ENCODE measurements at regions not wholly inside any gene's neighbourhood (a gene's known extent, or its start where the extent isn't known, plus 50 kb on each side); places are given as distances from the start of the nearest gene placed in this dataset.
"Not testable (repeated sequence)": the region's sequence is repeated elsewhere in the genome, so short reads cannot be mapped to it uniquely, and the experiment has no call there.

DNA sequence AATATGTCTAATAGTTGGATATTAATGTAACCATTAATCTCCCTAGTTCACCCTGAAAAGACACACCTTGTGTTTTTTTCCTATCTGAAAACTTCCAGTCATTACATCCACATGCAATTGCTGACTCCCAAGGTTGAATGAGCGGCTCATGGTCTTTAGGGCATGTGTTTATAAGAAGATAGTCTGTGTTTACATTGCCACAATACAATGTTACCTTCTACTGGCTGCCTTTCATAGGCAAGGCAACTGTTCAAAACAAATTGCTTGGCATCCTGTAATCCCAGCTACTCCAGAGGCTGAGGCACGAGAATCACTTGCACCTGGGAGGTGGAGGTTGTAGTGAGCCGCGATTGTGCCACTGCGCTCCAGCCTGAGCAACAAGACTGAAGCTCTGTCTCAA lies 52.6 kb upstream of the GPCPD1 start:
- no peak for DNase-seq (ENCODE audit: low spot score)
- in situ Hi-C loops (cut with HindIII; ENCODE audit: low sequenced_read_pairs) = no loop called here

GRCh38 chr20:5662769-5663168 lies 52.0 kb upstream of the GPCPD1 start:
- peak; percentile 35 for DNase-seq (ENCODE audit: low spot score)
- in situ Hi-C loops (cut with HindIII; ENCODE audit: low sequenced_read_pairs) = no loop called here

DNA sequence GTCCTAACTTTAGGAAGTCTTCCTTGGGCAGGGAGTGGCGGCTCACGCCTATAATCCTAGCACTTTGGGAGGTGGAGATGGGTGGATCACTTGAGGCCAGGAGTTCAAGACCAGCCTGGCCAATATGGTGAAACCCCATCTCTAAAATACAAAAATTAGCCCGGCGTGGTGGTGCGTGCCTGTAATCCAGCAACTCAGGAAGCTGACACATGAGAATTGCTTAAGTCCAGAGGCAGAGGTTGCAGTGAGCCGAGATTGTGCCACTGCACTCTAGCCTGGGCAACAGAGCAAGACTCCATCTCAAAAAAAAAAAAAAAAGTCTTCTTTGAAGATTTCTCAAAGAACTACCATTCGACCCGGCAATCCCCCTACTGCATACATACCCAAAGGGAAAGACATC lies 50.0 kb upstream of the GPCPD1 start:
- in situ Hi-C loops (cut with HindIII; ENCODE audit: low sequenced_read_pairs); DNase-seq (ENCODE audit: low spot score): not testable (repeated sequence)

Data from G401 (cell line).